HG02870 (cell line): ENCODE measurements at regions not wholly inside any gene's neighbourhood (a gene's known extent, or its start where the extent isn't known, plus 50 kb on each side); places are given as distances from the start of the nearest gene placed in this dataset.

Experiments
- ATAC-seq: cut with Tn5 transposase; IDR thresholded peaks from one replicate; pipeline ENCODE4 v1.9.1; 2021; ENCODE audit warnings: mild to moderate bottlenecking, moderate library complexity; ENCODE audit not compliant: unreplicated experiment

DNA sequence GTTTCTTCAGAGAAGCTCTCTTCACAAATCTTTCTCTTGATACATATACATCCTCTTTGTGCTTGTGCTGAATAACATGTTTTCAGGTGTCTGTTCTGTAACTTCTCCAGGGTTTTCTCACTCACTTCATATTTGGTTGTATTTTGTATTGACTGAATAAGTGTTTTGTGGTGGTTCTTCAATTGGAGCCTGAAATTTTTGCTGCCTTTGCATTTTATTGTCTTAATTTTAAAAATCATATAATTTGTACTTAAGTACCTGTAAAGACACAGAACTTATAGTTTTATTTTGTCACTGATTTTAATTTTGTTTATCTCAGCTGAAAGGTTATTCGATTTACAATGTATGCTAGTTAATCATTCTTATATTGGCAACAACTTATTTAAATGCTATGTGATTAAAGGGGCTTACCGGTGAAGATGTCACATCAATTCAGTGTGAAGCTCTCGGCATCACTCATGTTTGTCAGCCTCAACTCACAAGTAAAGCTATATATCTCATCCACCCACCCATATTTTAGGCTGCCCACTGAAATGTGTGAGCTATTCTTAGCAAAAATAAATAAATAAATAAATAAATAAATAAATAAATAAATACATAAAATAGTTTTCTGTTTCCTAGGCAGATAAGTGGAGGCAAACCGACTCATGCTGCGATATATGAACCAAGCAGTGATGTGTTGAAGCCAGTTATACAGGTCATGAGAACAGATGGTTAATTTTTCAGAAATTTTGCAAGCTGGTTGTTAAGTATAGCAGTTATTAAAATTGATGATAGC lies 76.4 kb upstream of the FSTL5 start:
- no peak for ATAC-seq

DNA sequence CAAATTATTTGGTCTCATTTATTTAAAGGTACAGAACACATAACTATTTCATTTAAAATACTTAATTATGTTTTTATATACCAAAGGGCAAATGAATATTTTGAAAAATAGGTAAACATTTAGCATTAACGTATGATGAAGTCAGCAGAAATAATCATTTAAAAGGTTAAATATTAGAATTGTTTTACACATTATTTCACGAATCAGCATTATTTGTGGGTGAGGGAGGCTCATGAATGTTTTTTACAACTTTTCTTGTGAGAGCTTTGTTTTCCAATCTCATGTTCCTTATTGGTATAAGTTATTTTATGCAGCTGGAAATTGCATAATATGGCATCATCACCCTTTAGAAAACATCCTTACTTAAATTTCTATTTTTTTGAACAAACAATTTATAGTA lies 73.9 kb upstream of the FSTL5 start:
- no peak for ATAC-seq

DNA sequence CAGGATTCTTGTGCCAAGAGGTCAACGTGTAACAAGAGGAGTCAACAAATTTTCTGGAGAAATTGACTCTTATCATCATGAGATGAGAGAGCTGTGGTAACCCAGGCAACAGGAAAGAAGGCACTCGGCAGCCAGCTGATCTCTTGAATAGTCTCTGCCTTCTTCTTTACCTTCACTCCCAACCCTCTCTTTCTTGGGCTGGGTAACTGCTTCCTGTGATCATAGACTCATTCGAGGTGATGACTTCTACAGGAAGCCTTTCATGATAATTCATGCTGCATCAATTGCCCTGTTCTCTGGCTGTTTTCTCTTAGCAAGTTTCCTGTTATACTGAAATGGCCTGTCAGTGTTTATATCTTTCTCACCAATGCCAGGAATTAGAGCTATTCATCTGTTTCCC lies 70.8 kb upstream of the FSTL5 start:
- no peak for ATAC-seq

DNA sequence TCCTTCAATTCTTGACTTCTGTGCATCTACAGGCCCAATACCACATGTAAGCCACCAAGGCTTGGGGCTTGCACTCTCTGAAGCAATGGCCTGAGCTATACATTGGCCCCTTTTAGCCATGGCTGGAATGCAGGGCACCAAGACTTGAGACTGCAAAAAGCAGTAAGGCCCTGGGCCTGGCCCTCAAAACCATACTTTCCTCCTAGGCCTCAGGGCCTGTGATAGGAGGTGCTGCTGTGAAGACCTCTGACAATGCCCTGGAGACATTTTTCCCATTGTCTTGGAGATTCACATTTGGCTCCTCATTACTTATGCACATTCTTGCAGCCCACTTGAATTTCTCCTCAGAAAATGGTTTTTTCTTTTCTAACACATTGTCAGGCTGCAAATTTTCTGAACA lies 68.5 kb upstream of the FSTL5 start:
- ATAC-seq = no peak

DNA sequence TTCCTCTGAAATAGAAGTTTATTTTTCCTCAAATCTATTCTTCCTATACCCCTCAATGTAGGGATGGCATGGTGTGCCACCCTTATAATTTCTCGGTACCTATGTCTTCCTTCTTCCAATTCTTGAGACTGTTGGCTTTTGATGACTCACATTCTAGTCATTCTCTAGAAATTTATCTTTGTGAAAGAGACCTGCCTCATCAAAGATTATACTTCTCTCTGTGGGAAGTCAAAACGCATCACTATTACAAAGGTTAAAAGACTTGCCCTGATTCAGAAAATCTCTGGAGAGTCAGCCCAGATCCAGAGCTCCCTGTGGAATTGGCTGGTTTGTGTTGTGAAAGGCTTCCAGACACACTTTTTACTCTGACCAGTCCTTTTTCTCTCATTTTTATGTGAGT lies 65.9 kb upstream of the FSTL5 start:
- ATAC-seq = no peak

DNA sequence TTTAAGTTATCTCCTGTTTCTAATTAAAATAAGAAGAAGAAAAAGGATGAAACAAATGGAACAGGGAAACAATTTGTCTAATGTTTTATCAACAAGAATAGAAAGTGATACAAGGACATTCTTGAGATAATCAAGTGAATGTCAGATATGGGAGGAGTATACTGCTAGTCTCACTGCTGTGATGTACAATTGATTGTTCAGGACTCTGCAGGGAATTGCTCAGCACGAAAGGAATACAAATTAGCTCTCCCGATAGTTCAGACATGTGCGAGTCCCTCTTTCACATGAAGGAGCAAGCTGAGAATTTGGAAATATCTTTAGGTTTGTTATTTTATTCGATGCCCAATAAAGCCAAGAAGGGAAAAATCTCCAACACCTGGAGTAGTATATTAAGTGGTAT lies 57.3 kb upstream of the FSTL5 start:
- no peak for ATAC-seq
